WTC11 (cell line): ENCODE measurements at regions not wholly inside any gene's neighbourhood (a gene's known extent, or its start where the extent isn't known, plus 50 kb on each side); places are given as distances from the start of the nearest gene placed in this dataset.

Experiments used
- ATAC-seq: fragments of 200-7000 bp; cut with Tn5 transposase; 2 replicates; pipeline ENCODE4 v1.10.0; 2021; ENCODE audit warnings: mild to moderate bottlenecking, moderate library complexity
- CTCF ChIA-PET: fragments of 300-600 bp; sonication (Branson Sonifier 250); formaldehyde crosslinking; loops from one replicate; lab custom pipeline; 2021; ENCODE audit warnings: antibody characterized with exemption; lab: Charles Lee
- POLR2A ChIA-PET: fragments of 350-600 bp; sonication (Branson Sonifier 250); formaldehyde crosslinking; loops from one replicate; lab custom pipeline; 2021; ENCODE audit warnings: antibody characterized with exemption; lab: Charles Lee
- DNase-seq: peaks from one replicate; pipeline ENCODE4 v3.0.0; 2021; ENCODE audit warnings: low spot score
- H3K27ac Mint-ChIP-seq: 2 replicates; pipeline ENCODE4 v1.8.0; 2021; ENCODE audit warnings: mixed read lengths
- H3K27me3 Mint-ChIP-seq: 2 replicates; pipeline ENCODE4 v1.8.0; 2021; ENCODE audit warnings: low read depth, mild to moderate bottlenecking, moderate library complexity, mixed read lengths
- H3K36me3 Mint-ChIP-seq: 2 replicates; pipeline ENCODE4 v1.8.0; 2021; ENCODE audit warnings: mixed read lengths
- H3K4me1 Mint-ChIP-seq: 2 replicates; pipeline ENCODE4 v1.8.0; 2022; ENCODE audit warnings: mixed read lengths
- H3K4me3 Mint-ChIP-seq: 2 replicates; pipeline ENCODE4 v1.8.0; 2021; ENCODE audit warnings: mild to moderate bottlenecking, moderate library complexity, mixed read lengths
- H3K9me3 Mint-ChIP-seq: 2 replicates; pipeline ENCODE4 v1.8.0; 2021; ENCODE audit warnings: mixed read lengths
- AFF4 ChIP-seq: sonication (generic); formaldehyde crosslinking; IDR thresholded peaks from 2 replicates; pipeline ENCODE4 v1.8.1; 2023; ENCODE audit warnings: mild to moderate bottlenecking, missing genetic modification reagents, borderline replicate concordance
- ATF3 ChIP-seq: sonication (generic); formaldehyde crosslinking; conservative IDR thresholded peaks from 2 replicates; pipeline ENCODE4 v1.8.1; 2022; ENCODE audit warnings: mild to moderate bottlenecking, missing genetic modification reagents
- CTCF ChIP-seq: fragments of 200-600 bp; IDR thresholded peaks from 2 replicates; pipeline ENCODE4 v1.8.0; 2022; ENCODE audit warnings: antibody characterized with exemption
- HMGXB4 ChIP-seq: sonication (generic); formaldehyde crosslinking; IDR thresholded peaks from 2 replicates; pipeline ENCODE4 v1.8.1; 2023; ENCODE audit warnings: mild to moderate bottlenecking, moderate library complexity, missing genetic modification reagents
- MXD4 ChIP-seq: fragments of 250-450 bp; sonication (Bioruptor Pico); IDR thresholded peaks from 2 replicates; pipeline ENCODE4 v1.8.0; 2021; ENCODE audit warnings: mild to moderate bottlenecking, moderate library complexity, borderline replicate concordance
- NR3C1 ChIP-seq: sonication (generic); formaldehyde crosslinking; conservative IDR thresholded peaks from 2 replicates; pipeline ENCODE4 v1.8.1; 2023; ENCODE audit warnings: low read depth, mild to moderate bottlenecking, missing genetic modification reagents
- RELA ChIP-seq: sonication (generic); formaldehyde crosslinking; IDR thresholded peaks from 2 replicates; pipeline ENCODE4 v1.8.1; 2022; ENCODE audit warnings: missing genetic modification reagents, mild to moderate bottlenecking, borderline replicate concordance
- SOX15 ChIP-seq: fragments of 250-450 bp; sonication (Bioruptor Pico); IDR thresholded peaks from 2 replicates; pipeline ENCODE4 v1.9.0; 2021; ENCODE audit warnings: mild to moderate bottlenecking
- USF1 ChIP-seq: sonication (generic); formaldehyde crosslinking; IDR thresholded peaks from 2 replicates; pipeline ENCODE4 v1.8.0; 2022; ENCODE audit warnings: mild to moderate bottlenecking, missing genetic modification reagents

GRCh38 chr2:138113871-138114525 lies 149.7 kb downstream of the HNMT start:
- no peak overlapping the region for H3K4me3 Mint-ChIP-seq
- ATAC-seq (no peak), DNase-seq (no peak)
- H3K9me3 Mint-ChIP-seq = peaks cover 24% of the 10 kb centered on the region
- H3K4me1 Mint-ChIP-seq = no peaks in the 10 kb centered on the region
- POLR2A ChIA-PET = no interaction called here
- peaks cover 13% of the 10 kb centered on the region for H3K36me3 Mint-ChIP-seq
- TF ChIP-seq ATF3 (CRISPR knock-in tag) (no peak), MXD4 (no peak)
- no peak overlapping the region for H3K27ac Mint-ChIP-seq
- no peaks in the 10 kb centered on the region for H3K27me3 Mint-ChIP-seq
- CTCF ChIA-PET = no interaction called here

GRCh38 chr2:138115666-138116065 lies 151.4 kb downstream of the HNMT start:
- Mint-ChIP-seq H3K36me3 (peaks cover 13% of the 10 kb centered on the region), H3K9me3 (peaks cover 24% of the 10 kb centered on the region), H3K27me3 (no peaks in the 10 kb centered on the region), H3K4me1 (no peaks in the 10 kb centered on the region), H3K4me3 (no peak overlapping the region), H3K27ac (no peak overlapping the region)
- CTCF ChIA-PET = no interaction called here
- TF ChIP-seq NR3C1 (CRISPR knock-in tag) (no peak), CTCF (no peak), AFF4 (CRISPR knock-in tag) (no peak), RELA (no peak), HMGXB4 (CRISPR knock-in tag) (no peak), MXD4 (no peak)
- ATAC-seq (no peak), DNase-seq (no peak)
- POLR2A ChIA-PET = no interaction called here

- CTCF ChIA-PET = no interaction called here
- Mint-ChIP-seq H3K4me1 (no peaks in the 10 kb centered on the region), H3K27ac (no peak overlapping the region), H3K36me3 (peaks cover 13% of the 10 kb centered on the region), H3K27me3 (no peaks in the 10 kb centered on the region), H3K4me3 (no peak overlapping the region), H3K9me3 (peaks cover 24% of the 10 kb centered on the region)
- POLR2A ChIA-PET = no interaction called here
- ATAC-seq = no peak
- no peak for DNase-seq
- TF ChIP-seq USF1 (CRISPR knock-in tag) (no peak), SOX15 (CRISPR knock-in tag) (no peak)
These were observed 152.2 kb downstream of the HNMT start for GRCh38 chr2:138116456-138116855.
